ENCODE measurements at regions not wholly inside any gene's neighbourhood (a gene's known extent, or its start where the extent isn't known, plus 50 kb on each side); places are given as distances from the start of the nearest gene placed in this dataset.

DNA sequence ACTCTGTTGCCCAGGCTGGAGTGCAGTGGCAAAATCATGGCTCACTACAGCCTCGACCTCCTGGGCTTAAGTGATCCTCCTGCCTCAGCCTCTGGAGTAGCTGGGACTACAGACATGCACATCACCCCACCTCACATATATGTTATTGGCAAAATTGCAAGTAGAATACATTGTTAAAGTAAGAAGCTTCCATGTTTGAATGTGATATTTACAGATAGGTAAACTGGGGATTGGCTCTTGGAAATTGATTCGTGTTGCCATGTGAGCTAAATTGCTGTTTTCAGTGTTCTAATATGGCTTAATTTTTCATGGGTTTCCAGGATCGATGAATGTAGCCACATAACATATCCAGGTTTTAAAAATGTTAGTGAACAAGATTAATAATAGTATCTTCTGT is 149.0 kb upstream of the ZNF217 start:
- H3K9ac ChIP-seq (ENCODE audit: insufficient read length, low read depth), result no peak overlapping the region
- no peaks in the 10 kb centered on the region for H3K36me3 ChIP-seq (ENCODE audit: insufficient read depth, insufficient read length, low read length)
- H3K4me1 ChIP-seq (ENCODE audit: insufficient read depth, insufficient read length), result peaks cover 2% of the 10 kb centered on the region
- no peak overlapping the region for H3K4me3 ChIP-seq (ENCODE audit: insufficient read length, low read depth)
- H3K27me3 ChIP-seq (ENCODE audit: insufficient read depth, insufficient read length), result no peaks in the 10 kb centered on the region
- TF ChIP-seq ZNF274 (IDR thresholded peaks at IDR 0.05; ENCODE audit: low read depth, low read length), result no peak
- TF ChIP-seq YY1 (IDR thresholded peaks at IDR 0.05; ENCODE audit: insufficient read depth, insufficient read length), result no peak
- TF ChIP-seq SUZ12 (IDR thresholded peaks at IDR 0.05; ENCODE audit: extremely low read depth, insufficient read depth, insufficient read length), result no peak
- DNase-seq (ENCODE audit: low read depth, low spot score), result no peak
- no peaks in the 10 kb centered on the region for H3K9me3 ChIP-seq (ENCODE audit: insufficient read depth, low read length)

GRCh38 chr20:53741726-53742028 is 148.0 kb upstream of the ZNF217 start:
- no peaks in the 10 kb centered on the region for H3K36me3 ChIP-seq (ENCODE audit: insufficient read depth, insufficient read length, low read length)
- no peak overlapping the region for H3K9ac ChIP-seq (ENCODE audit: insufficient read length, low read depth)
- no peak for DNase-seq (ENCODE audit: low read depth, low spot score)
- H3K9me3 ChIP-seq (ENCODE audit: insufficient read depth, low read length), result no peaks in the 10 kb centered on the region
- H3K4me3 ChIP-seq (ENCODE audit: insufficient read length, low read depth), result no peak overlapping the region
- TF ChIP-seq ZNF274 (IDR thresholded peaks at IDR 0.05; ENCODE audit: low read depth, low read length) (no peak), YY1 (IDR thresholded peaks at IDR 0.05; ENCODE audit: insufficient read depth, insufficient read length) (no peak), SUZ12 (IDR thresholded peaks at IDR 0.05; ENCODE audit: extremely low read depth, insufficient read depth, insufficient read length) (no peak)
- H3K4me1 ChIP-seq (ENCODE audit: insufficient read depth, insufficient read length), result peaks cover 2% of the 10 kb centered on the region
- no peaks in the 10 kb centered on the region for H3K27me3 ChIP-seq (ENCODE audit: insufficient read depth, insufficient read length)

DNA sequence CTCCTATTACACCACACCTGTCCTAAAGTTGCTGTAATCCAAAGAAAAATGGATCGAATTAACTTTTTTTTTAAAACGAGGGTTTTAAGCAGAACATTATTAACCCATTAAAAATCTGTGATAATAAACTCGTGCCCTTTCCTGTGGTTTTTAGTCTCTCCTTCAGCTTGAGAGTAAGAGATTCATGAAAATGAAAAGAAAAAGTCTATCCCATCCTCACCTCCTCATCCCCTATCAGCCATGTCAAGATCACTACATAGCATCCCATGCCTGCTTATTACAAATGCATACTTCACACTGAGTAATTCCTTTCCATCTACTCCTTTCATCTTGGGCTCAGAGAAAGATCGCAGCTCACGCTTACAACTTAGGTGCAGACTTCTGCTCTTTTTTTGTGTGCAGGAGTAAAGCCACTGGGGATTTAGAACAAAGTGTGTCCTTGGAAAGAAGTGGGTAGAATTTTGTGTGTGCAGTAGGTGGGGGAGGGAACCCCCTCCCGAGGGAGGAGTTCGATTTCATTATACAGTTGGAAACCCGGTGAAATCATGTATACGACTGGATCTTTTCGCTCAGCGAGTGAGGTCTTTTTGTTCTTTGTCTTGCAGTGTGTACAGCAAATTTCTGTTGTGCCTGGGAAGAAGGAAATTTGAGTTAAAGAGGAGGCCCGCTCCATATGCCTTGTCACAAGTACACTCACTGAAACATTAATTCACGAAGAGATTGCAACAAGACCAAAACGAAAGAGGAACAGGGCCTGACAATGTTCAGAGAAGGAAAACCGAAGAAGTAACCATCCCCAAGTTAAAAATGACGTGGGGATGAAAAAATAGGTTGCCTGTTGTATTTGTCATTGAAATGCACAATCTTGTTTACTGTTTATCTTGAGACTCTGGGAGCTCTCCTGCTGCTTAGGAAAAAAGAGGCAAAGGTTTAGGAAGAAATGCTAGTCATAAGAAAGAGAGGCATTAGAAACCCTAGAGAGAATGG is 146.5 kb upstream of the ZNF217 start:
- H3K4me1 ChIP-seq (ENCODE audit: insufficient read depth, insufficient read length), result peaks cover 2% of the 10 kb centered on the region
- peak overlapping the region; percentile 74 for H3K9ac ChIP-seq (ENCODE audit: insufficient read length, low read depth)
- H3K36me3 ChIP-seq (ENCODE audit: insufficient read depth, insufficient read length, low read length), result no peaks in the 10 kb centered on the region
- peak; percentile 57 for DNase-seq (ENCODE audit: low read depth, low spot score)
- no peaks in the 10 kb centered on the region for H3K9me3 ChIP-seq (ENCODE audit: insufficient read depth, low read length)
- H3K4me3 ChIP-seq (ENCODE audit: insufficient read length, low read depth), result no peak overlapping the region
- TF ChIP-seq ZNF274 (IDR thresholded peaks at IDR 0.05; ENCODE audit: low read depth, low read length) (no peak), YY1 (IDR thresholded peaks at IDR 0.05; ENCODE audit: insufficient read depth, insufficient read length) (no peak), SUZ12 (IDR thresholded peaks at IDR 0.05; ENCODE audit: extremely low read depth, insufficient read depth, insufficient read length) (no peak)
- H3K27me3 ChIP-seq (ENCODE audit: insufficient read depth, insufficient read length), result no peaks in the 10 kb centered on the region

DNA sequence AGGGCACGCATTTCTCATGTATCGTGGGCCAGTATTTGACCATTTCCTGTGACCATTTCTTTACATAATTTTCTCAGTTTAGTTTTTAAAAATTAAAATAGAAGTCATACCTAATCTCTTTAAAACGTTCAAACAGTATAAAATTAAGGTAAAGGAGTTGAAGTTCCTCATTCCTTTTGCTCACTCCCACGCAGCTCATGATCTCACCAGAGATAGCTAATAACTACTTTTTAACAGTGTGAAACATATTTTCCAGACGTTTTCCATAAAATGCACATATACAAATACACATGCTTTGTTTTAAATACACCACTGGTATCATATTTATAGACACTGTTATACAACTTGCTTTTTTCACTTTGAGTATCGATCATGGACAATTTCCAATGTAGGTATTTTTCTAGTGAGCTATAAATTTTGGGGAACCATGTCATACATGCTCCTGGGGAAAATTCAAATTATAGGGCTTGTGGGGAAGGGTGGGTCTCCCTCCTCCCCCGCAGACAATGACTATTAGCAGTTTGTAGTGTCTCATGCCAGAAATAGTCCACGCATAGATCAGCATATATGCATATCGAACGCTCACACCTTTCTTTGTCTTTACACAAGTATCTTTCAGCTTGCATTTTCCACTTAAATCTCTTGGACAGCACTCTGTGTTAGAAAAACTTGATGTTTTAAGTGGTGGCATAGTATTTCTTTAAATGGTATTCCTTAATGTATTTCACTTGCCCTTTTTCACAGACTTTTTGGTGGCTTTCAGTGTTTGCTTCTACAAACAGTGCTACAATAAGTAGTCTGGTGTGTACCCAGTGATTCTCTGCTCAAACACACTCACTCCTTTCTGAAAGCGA is 145.5 kb upstream of the ZNF217 start:
- DNase-seq (ENCODE audit: low read depth, low spot score), result no peak
- TF ChIP-seq YY1 (IDR thresholded peaks at IDR 0.05; ENCODE audit: insufficient read depth, insufficient read length), result no peak
- no peak for TF ChIP-seq SUZ12 (IDR thresholded peaks at IDR 0.05; ENCODE audit: extremely low read depth, insufficient read depth, insufficient read length)
- TF ChIP-seq ZNF274 (IDR thresholded peaks at IDR 0.05; ENCODE audit: low read depth, low read length), result no peak; the same call in 1 of the 2 replicates
- H3K9ac ChIP-seq (ENCODE audit: insufficient read length, low read depth), result peak overlapping the region; percentile 74
- no peaks in the 10 kb centered on the region for H3K27me3 ChIP-seq (ENCODE audit: insufficient read depth, insufficient read length)
- H3K4me3 ChIP-seq (ENCODE audit: insufficient read length, low read depth), result peak overlapping the region; percentile 19
- no peaks in the 10 kb centered on the region for H3K4me1 ChIP-seq (ENCODE audit: insufficient read depth, insufficient read length)
- no peaks in the 10 kb centered on the region for H3K36me3 ChIP-seq (ENCODE audit: insufficient read depth, insufficient read length, low read length)
- H3K9me3 ChIP-seq (ENCODE audit: insufficient read depth, low read length), result no peaks in the 10 kb centered on the region

GRCh38 chr20:53738039-53738944 is 144.7 kb upstream of the ZNF217 start:
- peak; percentile 81 for DNase-seq (ENCODE audit: low read depth, low spot score)
- Histone ChIP-seq H3K9ac (ENCODE audit: insufficient read length, low read depth) (peak overlapping the region; percentile 74), H3K9me3 (ENCODE audit: insufficient read depth, low read length) (no peaks in the 10 kb centered on the region), H3K27me3 (ENCODE audit: insufficient read depth, insufficient read length) (no peaks in the 10 kb centered on the region), H3K4me3 (ENCODE audit: insufficient read length, low read depth) (peak overlapping the region; percentile 19), H3K4me1 (ENCODE audit: insufficient read depth, insufficient read length) (no peaks in the 10 kb centered on the region), H3K36me3 (ENCODE audit: insufficient read depth, insufficient read length, low read length) (no peaks in the 10 kb centered on the region)
- TF ChIP-seq YY1 (IDR thresholded peaks at IDR 0.05; ENCODE audit: insufficient read depth, insufficient read length) (no peak), SUZ12 (IDR thresholded peaks at IDR 0.05; ENCODE audit: extremely low read depth, insufficient read depth, insufficient read length) (no peak), ZNF274 (IDR thresholded peaks at IDR 0.05; ENCODE audit: low read depth, low read length) (no peak)

- Histone ChIP-seq H3K4me1 (ENCODE audit: insufficient read depth, insufficient read length) (no peaks in the 10 kb centered on the region), H3K9me3 (ENCODE audit: insufficient read depth, low read length) (no peaks in the 10 kb centered on the region), H3K4me3 (ENCODE audit: insufficient read length, low read depth) (no peak overlapping the region), H3K9ac (ENCODE audit: insufficient read length, low read depth) (peak overlapping the region; percentile 74), H3K27me3 (ENCODE audit: insufficient read depth, insufficient read length) (no peaks in the 10 kb centered on the region), H3K36me3 (ENCODE audit: insufficient read depth, insufficient read length, low read length) (no peaks in the 10 kb centered on the region)
- no peak for DNase-seq (ENCODE audit: low read depth, low spot score)
- TF ChIP-seq ZNF274 (IDR thresholded peaks at IDR 0.05; ENCODE audit: low read depth, low read length), result no peak
- no peak for TF ChIP-seq SUZ12 (IDR thresholded peaks at IDR 0.05; ENCODE audit: extremely low read depth, insufficient read depth, insufficient read length)
- TF ChIP-seq YY1 (IDR thresholded peaks at IDR 0.05; ENCODE audit: insufficient read depth, insufficient read length), result no peak
These were observed 143.9 kb upstream of the ZNF217 start for GRCh38 chr20:53737396-53738038.
